ENCODE measurements at regions not wholly inside any gene's neighbourhood (a gene's known extent, or its start where the extent isn't known, plus 50 kb on each side); places are given as distances from the start of the nearest gene placed in this dataset.

- no peak for TF ChIP-seq YY1 (IDR thresholded peaks at IDR 0.05; ENCODE audit: insufficient read depth, insufficient read length)
- TF ChIP-seq ZNF274 (IDR thresholded peaks at IDR 0.05; ENCODE audit: low read depth, low read length) = no peak
Measured at GRCh38 chr1:30589083-30589482, 134.3 kb downstream of the MATN1 start.

Measured in NT2/D1 (cell line).